ENCODE measurements at regions not wholly inside any gene's neighbourhood (a gene's known extent, or its start where the extent isn't known, plus 50 kb on each side); places are given as distances from the start of the nearest gene placed in this dataset.

- no peaks in the 10 kb centered on the region for H4K20me1 ChIP-seq (ENCODE audit: insufficient read depth)
- H3K4me3 ChIP-seq (ENCODE audit: low read length): peak overlapping the region; percentile 43
- H3K9me2 ChIP-seq (ENCODE audit: insufficient read depth, low read length): no peaks in the 10 kb centered on the region
- H3K9me3 ChIP-seq (ENCODE audit: low read length): no peaks in the 10 kb centered on the region
- H3K9ac ChIP-seq (ENCODE audit: low read length): no peak overlapping the region
- H2AFZ ChIP-seq (ENCODE audit: low read depth, low read length): no peak overlapping the region
- H3F3A ChIP-seq (ENCODE audit: insufficient read depth, low read length, poor library complexity, severe bottlenecking): no peaks in the 10 kb centered on the region
- peaks cover 20% of the 10 kb centered on the region for H3K27me3 ChIP-seq (ENCODE audit: insufficient read depth, low read depth, low read length)
- no peak overlapping the region for H3K4me2 ChIP-seq (ENCODE audit: low read length)
- TF ChIP-seq EP300 (conservative IDR thresholded peaks at IDR 0.05; ENCODE audit: poor library complexity, severe bottlenecking): no peak
- TF ChIP-seq TAF1 (IDR thresholded peaks at IDR 0.05; ENCODE audit: low read depth): no peak
- TF ChIP-seq POLR2AphosphoS5 (IDR thresholded peaks at IDR 0.05): no peak
- H3K27ac ChIP-seq (ENCODE audit: low read length): no peak overlapping the region
- H3K79me2 ChIP-seq (replicated peaks; ENCODE audit: insufficient read depth, low read length): no peaks in the 10 kb centered on the region
- no peaks in the 10 kb centered on the region for H3K36me3 ChIP-seq (ENCODE audit: insufficient read depth, low read length)
These were observed 75.4 kb upstream of the VPREB1 start for GRCh38 chr22:22168941-22169867.

DNA sequence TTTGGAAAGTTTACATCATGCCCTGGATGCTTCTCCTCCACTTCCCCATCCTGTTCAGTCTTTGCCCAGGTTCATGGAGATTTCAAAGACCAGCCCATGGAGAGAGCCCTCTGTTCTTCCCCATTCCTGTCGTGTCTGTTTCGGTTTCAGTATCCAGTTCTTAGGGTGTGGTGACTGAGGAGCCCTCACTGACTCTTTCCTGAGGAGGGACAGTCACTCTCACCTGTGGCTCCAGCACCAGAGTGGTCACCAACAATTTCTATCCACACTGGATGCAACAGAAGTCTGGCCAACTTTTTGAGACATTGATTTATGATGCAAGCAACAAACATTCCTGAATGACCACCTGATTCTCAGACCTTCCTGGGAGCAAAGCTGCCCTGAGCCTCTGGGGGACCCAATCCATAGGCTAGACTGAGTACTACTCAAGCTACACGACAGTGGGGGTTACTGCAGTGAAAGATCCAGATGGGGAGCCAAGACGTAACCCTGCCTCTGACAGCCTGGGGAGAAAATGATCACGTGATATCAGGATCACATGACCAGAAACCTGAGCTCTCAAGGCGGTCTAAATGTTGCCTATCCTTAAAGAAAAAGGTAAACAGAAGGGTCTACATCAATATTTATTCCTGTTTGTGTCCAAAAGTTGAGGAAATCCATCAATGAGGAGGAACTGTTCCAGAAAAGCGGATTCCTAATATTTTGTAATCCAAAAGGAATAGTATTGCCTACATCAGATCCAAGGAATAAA, 76.2 kb upstream of the VPREB1 start:
- no peak for TF ChIP-seq SMC3 (conservative IDR thresholded peaks at IDR 0.05; ENCODE audit: poor library complexity)
- no peak for TF ChIP-seq MXI1 (conservative IDR thresholded peaks at IDR 0.05; ENCODE audit: poor library complexity, severe bottlenecking)
- no peak for TF ChIP-seq REST (IDR thresholded peaks at IDR 0.05; ENCODE audit: borderline replicate concordance)
- no peak for TF ChIP-seq POLR2AphosphoS5 (IDR thresholded peaks at IDR 0.05)
- no peak for TF ChIP-seq EP300 (conservative IDR thresholded peaks at IDR 0.05; ENCODE audit: poor library complexity, severe bottlenecking)
- no peak for TF ChIP-seq TAF1 (IDR thresholded peaks at IDR 0.05; ENCODE audit: low read depth)
- TF ChIP-seq EZH2 (IDR thresholded peaks at IDR 0.05; ENCODE audit: borderline replicate concordance, insufficient read depth, low read length, poor library complexity, severe bottlenecking): no peak
- TF ChIP-seq, protein P1, sequence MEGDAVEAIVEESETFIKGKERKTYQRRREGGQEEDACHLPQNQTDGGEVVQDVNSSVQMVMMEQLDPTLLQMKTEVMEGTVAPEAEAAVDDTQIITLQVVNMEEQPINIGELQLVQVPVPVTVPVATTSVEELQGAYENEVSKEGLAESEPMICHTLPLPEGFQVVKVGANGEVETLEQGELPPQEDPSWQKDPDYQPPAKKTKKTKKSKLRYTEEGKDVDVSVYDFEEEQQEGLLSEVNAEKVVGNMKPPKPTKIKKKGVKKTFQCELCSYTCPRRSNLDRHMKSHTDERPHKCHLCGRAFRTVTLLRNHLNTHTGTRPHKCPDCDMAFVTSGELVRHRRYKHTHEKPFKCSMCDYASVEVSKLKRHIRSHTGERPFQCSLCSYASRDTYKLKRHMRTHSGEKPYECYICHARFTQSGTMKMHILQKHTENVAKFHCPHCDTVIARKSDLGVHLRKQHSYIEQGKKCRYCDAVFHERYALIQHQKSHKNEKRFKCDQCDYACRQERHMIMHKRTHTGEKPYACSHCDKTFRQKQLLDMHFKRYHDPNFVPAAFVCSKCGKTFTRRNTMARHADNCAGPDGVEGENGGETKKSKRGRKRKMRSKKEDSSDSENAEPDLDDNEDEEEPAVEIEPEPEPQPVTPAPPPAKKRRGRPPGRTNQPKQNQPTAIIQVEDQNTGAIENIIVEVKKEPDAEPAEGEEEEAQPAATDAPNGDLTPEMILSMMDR (IDR thresholded peaks at IDR 0.05; ENCODE audit: poor library complexity, severe bottlenecking): no peak
- no peak for TF ChIP-seq RAD21 (conservative IDR thresholded peaks at IDR 0.05)
- Histone ChIP-seq H3K4me2 (ENCODE audit: low read length) (no peak overlapping the region), H2AFZ (ENCODE audit: low read depth, low read length) (no peak overlapping the region), H3K9me2 (ENCODE audit: insufficient read depth, low read length) (no peaks in the 10 kb centered on the region), H3K36me3 (ENCODE audit: insufficient read depth, low read length) (no peaks in the 10 kb centered on the region), H4K20me1 (ENCODE audit: insufficient read depth) (no peaks in the 10 kb centered on the region), H3K79me2 (replicated peaks; ENCODE audit: insufficient read depth, low read length) (no peaks in the 10 kb centered on the region), H3K4me3 (ENCODE audit: low read length) (peak overlapping the region; percentile 43), H3K27me3 (ENCODE audit: insufficient read depth, low read depth, low read length) (peaks cover 26% of the 10 kb centered on the region), H3F3A (ENCODE audit: insufficient read depth, low read length, poor library complexity, severe bottlenecking) (no peaks in the 10 kb centered on the region), H3K9me3 (ENCODE audit: low read length) (no peaks in the 10 kb centered on the region), H3K9ac (ENCODE audit: low read length) (no peak overlapping the region), H3K27ac (ENCODE audit: low read length) (no peak overlapping the region)
